Mammary epithelial cell (primary cell): ENCODE measurements at regions not wholly inside any gene's neighbourhood (a gene's known extent, or its start where the extent isn't known, plus 50 kb on each side); places are given as distances from the start of the nearest gene placed in this dataset.

Experiments used
- CTCF ChIP-seq, 2 donors: IDR thresholded peaks in 1 of 2; conservative IDR thresholded peaks in 1 of 2; 2 replicates each; pipeline ENCODE4 v1.5.1; 2011 to 2012; ENCODE audit warnings: inconsistent platforms in 2 of 2, low read length in 2 of 2, mild to moderate bottlenecking in 2 of 2, control low read depth in 1 of 2, low read depth in 1 of 2; ENCODE audit not compliant: insufficient read depth in 1 of 2; ENCODE audit errors: extremely low read depth in 1 of 2
- EZH2 ChIP-seq: IDR thresholded peaks from 2 replicates; pipeline ENCODE4 v1.6.1; 2012; ENCODE audit warnings: low read length, inconsistent platforms, borderline replicate concordance

- no peak for TF ChIP-seq CTCF (conservative IDR thresholded peaks at IDR 0.05 in 1 of 2, IDR thresholded peaks at IDR 0.05 in 1 of 2; ENCODE audit: extremely low read depth in 1 of 2, insufficient read depth in 1 of 2, low read depth in 1 of 2, low read length in 2 of 2)
- no peak for TF ChIP-seq EZH2
Observed at GRCh38 chr7:69445541-69445940, 152.7 kb upstream of the AUTS2 start.
